DMS53 treated with DMSO at 0.1 percent for 48 hours (cell line): ENCODE measurements at regions not wholly inside any gene's neighbourhood (a gene's known extent, or its start where the extent isn't known, plus 50 kb on each side); places are given as distances from the start of the nearest gene placed in this dataset.

Source experiments
- DNase-seq: peaks from one replicate; lab custom pipeline; 2025; ENCODE audit not compliant: unreplicated experiment; lab: John Stamatoyannopoulos, UW

DNA sequence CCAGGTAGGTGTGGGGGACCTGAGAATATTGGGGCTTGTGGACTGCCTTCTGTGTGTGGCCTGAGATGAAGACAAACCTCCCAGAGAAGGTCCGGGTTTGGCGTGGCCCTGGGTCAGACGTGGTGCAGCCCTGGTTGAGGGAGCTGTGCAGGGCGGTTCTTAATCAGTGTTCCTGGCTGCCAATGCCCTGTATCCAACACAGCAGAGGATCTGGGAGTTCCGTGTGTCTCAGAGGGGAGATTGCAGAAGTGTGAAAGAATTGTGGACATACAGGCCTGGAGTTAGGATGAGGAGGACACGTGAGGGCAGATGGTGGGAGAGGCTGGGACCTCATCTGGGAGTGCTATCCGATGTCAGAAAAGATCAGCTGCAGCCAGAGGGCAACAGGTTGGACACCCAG, 102.0 kb upstream of the NECTIN1 start:
- no peak for DNase-seq

DNA sequence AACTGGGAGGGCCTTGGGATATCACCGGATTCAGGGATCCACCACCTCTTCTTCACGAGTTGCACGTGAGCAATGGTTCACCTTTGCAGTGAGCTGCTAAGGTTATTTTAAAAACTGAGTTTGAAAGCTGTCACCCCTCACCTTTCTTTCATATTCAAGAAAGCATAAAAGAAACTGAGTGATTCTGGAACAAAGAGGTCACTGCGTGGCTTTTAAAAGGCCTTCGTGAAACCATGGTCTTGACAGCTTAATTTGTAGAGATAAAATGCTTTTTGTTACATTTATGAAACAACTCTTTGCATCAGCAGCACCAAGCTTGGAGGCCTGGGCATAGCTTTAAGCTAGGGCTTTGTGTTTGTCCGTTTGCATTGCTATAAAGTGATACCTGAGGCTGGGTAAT, 101.4 kb upstream of the NECTIN1 start:
- no peak for DNase-seq

DNA sequence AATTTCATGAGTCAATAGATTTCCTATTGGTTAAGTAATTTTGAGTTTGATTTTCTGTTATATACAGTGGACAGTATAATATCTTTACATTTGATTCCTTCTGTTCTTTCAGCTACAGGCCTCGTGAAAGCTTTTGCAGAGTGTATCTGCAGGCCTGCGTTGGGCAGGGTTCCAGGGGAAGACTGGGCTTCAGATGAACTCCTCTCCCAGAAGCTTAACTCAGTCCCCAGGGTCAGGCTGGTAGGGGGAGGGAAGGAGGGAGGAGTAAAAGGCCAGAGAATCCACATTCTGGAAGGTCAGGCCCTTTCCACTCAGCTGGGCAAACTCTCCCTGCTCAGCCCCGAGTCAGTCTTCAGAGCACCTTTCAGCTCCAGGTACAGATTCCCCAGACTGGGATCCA, 100.4 kb upstream of the NECTIN1 start:
- DNase-seq = no peak

DNA sequence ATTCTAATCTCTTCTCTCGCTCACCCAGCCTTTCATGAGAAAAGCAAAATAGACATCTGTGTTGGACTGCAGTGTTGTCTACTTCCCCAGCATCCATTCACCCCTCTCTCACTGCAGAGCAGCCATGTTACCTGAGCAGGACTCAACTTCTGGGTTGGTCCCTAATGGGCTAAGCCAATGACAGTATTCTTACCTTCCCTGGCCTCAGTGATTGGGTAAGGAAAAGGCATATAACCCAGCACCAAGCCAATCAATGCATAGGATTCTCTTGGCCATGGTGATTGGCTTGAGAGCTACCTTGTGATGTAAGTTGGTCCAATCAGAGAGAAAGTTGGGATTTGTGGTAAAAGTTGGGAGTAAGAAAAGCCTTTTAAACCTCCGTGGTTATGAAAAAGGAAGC, 99.8 kb upstream of the NECTIN1 start:
- no peak for DNase-seq

DNA sequence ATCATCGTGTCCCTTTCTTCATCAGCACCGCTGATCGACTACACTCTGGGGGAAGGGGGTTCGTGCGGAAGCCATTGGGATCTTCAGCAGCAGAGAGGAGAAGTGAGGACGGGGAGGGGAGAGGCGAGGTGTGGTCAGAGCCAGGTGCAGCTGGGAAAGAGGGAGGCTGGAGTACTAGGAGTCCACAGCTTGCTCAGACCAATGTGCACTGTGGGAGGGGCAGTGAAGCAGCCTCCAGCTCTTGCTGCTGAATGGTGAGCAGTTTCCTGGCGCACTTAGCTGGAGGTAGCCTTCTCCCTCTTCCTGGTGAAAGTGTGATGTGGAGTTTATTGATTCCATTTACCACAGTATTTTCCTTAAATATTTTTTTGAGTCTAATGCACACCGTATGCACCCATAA, 99.0 kb upstream of the NECTIN1 start:
- no peak for DNase-seq

DNA sequence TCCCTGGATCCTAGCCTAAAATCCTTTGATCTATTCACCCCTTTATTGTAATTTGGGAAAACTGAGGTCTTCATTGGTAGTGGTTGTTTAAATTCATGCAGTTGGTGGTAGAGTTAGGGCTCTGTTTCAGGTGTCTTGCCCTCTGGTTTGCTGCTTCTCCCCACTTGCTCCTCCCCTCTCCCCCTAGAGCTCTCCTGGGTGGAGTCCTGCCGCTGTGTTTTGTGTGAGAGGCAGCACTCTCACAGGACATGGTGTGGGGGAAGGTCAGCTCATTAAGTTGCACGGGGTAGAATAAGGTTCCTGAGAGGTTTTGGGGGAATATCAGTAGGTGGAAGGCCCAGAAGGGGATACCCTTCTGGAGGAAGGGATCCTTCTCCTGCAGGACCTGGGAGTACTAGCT, 98.1 kb upstream of the NECTIN1 start:
- no peak for DNase-seq

DNA sequence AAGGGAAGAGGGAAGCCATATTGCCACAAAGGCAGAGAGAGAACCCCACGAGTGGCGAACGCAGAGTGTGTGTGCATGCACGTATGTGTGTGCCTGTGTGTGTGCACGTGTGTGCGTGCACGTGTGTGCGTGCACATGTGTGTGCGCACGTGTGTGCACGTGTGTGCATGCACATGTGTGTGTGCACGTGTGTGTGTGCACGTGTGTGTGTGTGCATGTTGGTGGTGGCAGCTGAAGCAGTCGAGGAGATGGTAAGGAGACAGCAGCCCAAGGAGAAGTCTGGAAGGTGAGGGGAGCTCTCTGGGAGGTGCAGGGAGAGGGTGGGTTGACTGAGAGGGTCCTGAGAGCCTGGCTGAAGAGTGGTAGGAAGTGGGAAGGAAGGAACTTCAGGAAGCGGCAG, 94.1 kb upstream of the NECTIN1 start:
- DNase-seq = no peak

DNA sequence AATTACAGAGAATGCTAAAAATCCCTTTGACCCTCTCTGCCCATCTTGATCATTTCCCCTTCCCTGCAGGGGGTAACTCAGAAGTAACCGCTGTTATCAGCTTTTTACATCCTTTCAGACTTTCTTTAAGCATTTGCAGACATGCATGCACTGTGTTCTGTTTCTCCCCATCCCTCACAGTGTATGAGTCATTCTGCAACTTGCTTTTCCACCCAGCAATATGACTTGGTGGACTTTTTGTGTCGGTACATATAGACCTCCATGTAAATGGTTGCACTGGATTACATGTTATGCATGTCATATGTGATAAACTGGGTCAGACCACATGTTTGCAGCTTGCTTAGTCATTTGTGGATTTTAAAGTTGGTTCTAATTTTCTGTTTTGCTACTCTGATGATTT, 87.7 kb upstream of the NECTIN1 start:
- DNase-seq = no peak

DNA sequence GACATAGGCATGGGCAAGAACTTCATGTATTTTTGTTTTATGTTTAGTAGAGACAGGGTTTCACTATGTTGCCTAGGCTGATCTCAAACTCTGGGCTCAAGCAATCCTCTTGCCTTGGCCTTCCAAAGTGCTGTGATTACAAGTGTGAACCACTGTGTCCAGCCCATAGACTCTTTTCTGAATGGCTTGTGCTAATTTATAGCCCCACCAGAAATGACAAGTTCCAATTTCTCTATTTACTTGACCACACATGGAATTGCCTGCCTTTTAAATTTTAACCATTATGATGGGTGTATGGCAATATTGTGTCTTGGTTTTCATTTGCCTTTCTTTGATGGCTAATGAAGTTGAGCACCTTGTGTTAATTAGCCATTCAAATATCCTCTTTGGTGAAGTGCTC, 85.8 kb upstream of the NECTIN1 start:
- DNase-seq = no peak

DNA sequence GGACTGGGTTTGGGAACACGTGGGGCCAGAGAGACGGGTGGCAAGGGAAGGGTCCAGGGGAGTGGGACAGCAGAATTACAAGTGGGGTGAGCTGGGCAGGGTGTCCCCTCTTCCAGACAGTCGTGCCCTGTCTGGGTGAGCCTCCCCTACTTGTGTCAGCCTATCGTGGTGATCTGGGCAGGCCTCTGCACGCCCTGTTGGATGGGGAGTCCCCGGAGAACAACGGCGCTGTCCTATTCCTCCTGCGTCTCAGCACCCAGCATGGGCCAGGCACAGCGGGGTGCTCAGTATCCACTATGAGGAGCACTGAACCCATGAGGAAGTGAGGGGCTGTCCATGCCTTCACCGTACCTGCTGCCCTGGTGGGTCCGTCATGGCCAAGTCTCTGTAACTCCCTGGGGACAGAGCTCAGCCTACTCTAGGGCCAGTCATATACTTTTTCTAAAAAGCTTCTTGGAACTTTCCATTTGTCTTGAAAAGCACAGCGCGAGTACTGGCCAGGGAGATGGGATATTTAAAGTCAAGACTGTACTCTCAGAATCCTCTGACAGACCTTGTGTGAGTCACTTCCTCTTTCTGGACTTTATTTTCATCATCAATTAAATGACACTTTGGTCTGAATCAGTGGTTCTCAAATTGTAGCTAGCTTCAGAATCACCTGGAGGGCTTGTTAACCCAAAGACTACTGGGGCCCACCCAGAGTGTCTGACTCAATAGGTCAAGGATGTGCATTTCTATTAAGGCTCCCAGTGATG, 81.7 kb upstream of the NECTIN1 start:
- no peak for DNase-seq

DNA sequence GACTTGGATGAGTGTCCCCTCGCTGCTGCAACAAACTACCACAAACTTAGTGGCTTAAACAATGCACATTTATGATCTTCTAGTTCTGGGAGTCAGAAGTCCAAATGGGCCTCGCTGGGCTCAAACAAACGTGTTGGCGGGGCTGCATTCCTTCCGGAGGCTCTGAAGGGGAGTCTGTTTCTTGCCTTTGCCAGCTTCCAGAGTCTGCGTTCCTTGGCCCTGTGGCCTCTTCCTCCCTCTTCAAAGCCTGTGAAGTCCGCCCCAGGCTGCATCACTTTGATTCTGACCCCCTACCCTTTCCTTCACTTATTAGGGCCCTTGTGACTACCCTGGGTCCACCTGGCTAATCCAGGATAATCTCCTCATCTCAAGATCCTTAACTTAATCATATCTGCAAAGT, 80.3 kb upstream of the NECTIN1 start:
- DNase-seq = no peak

DNA sequence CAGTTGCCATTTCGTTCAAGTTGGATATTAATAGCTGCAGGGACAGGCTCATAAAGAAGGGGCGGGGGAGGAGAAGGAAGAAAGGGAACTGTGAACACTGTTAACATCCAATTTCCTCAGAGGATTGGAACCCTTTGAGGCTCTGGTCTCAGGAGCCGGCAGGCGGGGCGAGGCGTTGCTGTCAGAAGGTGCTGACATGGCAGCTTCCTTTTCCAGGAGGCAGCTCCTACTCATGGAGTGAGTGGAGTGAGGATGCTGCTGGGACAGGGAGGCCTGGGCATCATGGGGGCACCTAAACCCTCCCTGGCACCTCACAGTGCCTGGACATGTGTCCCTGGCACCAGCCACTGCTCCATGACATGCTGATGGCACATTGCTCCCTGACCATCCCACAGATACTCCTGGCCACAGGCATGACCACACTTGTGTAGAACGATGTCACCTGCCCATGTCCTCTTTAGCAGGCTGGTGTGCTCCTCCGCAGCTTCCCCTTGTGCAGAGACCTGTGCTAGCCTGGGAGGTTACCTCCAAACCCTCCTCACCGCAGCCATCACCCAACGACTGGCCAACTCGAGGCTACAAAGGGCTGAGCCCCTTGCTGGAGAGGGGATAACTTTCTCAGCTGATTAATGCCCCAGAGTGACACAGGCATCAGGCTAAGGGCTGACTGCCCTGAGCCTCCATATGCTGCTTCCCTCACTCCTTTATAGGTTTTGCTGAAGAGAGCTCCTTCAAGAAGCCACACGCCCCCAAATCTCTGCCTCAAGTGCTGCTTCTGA, 79.6 kb upstream of the NECTIN1 start:
- no peak for DNase-seq

DNA sequence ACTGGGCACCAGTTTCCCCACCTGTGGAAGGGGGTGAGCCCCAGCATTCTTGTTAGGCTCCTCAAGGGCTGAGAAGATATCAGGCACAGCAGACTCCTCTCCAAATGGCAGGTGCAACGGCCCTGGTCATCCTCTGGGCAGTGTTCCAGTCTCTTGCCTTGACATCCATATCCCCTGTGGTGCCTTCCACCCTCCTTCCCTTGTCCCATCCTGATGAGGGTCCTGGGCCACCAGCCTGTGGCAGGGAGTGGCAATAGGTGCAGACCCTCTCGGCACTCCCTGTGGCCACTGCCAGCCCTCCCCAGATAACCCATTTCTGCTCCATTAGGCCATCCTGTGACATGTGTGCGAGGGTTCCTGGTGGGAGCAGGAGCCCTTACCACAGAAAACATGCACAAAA, 78.8 kb upstream of the NECTIN1 start:
- DNase-seq = no peak

DNA sequence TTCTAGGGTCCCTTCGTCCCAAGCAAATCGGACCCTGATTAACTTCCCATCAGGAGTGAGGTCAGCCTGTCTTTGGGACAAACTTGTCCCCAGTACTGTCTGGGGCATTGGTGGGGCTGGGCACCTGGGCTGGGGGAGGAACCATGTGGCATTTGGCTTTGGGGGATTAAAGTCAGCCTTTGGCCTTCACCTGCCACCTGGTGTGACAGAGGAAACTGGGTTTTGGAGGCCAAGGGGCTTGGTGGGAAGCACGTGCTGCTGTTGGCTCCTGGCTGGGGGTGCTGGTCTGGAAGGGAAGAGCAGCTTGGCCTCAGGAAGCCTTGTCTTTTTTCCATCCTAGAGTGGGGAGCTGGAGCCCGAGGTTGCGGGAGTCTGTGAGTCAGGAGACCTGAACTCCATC, 78.4 kb upstream of the NECTIN1 start:
- no peak for DNase-seq

DNA sequence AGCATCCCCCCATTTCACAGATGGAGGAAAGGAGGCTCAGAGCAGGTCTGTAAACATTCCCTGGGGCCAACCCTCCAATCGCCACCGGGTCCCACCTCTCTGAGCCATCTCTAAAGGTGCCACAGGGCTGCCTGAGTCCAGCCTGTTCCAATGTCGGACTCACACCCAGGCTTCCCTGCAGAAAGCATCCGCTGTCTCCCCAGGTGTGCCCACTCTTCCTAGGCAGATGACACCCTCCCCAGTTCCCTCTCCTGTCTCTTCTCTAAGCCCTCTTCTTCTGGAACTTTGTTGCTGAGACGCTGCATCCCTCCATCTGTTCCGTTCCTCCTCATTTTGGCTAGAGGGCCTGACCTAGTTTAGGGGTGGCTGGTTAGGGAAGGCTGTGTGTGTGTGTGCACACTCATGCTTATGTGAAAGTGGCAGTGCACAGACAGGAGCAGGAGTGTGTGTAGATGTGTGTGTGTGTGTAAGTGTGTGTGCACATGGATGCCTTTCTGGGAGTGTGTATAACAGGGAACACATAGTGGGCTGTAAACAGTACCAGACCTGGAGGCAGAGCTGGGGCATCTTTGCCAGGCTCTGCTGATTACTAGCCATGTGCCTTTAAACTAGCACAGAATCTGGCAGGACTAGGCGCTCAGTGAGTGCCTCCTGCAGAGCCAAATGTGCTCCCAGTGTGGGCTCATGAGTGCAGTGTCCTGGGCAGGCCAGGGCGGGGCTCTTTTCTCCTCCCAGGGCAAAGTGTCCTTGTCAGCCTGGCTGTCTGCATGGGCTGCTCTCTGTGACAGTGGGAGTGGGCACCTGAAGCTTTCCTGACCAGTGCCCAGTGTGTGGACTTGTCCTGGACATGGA, 77.3 kb upstream of the NECTIN1 start:
- no peak for DNase-seq

DNA sequence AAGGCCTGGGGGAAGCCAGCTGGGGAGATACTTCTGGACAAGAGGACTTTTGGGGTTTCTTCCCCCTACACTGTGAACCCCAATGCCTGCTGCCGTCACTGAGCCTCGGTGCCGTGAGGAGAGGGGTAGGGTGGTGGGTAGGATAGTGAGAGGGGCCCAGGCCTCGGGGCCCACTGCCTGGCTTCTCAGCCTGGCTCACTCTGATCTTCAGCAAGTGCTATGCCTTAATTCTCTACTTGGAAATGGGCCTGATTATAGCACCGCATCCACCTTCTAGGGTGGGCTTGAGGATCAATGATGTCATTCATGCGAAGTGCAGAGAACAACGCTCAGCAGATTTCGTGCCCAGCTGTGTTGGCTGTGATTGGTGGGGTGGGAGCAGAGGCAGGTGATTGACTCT, 76.7 kb upstream of the NECTIN1 start:
- DNase-seq = no peak

DNA sequence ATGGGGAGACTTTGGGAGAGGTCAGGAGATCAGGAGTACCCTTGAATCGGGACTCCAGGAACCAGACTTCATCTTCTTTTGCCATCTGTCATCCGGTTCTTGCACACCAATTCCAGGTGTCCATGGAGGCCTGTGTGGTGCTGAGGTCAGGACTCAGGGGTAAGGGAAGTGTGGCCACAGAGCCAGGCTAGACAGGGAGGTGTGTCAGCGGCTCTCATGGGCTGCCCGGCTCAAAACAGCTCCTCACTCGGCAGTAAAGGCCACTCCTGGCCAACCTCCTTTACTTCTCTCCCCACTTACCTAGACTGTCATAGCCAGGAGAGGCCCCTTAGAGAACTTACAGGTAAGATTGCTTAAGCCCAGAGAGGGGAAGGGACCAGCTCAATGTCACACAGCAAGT, 75.7 kb upstream of the NECTIN1 start:
- DNase-seq = no peak

DNA sequence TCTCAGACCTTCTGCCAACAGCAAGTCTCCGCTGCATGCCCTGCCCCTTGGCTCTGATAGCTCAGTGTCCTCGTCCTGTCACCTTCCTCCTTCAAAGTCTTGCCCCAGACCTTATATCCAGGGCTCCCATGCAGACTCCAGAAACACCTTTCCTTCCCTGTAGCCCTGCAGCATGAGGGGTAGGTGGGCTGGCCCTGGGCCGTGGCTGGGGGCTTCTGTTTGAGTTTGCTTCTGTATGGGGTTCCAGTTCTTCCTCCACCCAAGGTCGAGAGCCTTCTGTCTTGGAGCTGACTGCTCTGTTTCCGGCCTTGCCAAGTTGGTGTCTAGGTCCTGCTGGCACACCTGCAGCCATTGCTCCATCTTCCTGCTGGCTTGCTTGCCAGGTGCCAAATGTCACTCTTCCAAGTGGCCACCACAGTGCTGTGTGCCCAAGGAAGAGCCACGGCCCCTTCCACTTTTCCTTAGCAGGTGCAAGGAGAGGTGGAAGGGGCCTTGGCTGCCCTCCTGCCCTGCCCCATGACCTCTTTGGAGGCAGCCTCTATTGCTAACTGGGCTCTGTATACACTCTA, 74.8 kb upstream of the NECTIN1 start:
- DNase-seq = no peak

DNA sequence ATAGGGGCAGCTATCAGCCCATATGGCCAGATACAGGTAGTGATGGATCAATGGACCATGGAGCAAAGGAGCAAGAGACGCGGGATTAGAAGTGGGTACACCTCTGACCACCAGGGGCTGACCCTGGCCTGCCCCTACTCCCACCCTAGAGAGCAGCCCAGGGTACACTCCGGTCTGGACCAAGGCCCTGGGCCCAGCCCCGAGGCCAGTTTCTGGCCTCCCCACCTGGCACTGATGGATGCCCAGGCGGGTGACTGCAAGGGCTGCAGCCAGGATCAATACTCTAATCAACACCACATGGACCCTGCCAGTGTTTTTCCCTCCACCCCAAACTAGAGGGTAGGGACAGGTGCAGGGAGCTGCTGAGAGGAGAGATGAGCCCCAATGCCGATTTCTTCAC, 74.1 kb upstream of the NECTIN1 start:
- no peak for DNase-seq

DNA sequence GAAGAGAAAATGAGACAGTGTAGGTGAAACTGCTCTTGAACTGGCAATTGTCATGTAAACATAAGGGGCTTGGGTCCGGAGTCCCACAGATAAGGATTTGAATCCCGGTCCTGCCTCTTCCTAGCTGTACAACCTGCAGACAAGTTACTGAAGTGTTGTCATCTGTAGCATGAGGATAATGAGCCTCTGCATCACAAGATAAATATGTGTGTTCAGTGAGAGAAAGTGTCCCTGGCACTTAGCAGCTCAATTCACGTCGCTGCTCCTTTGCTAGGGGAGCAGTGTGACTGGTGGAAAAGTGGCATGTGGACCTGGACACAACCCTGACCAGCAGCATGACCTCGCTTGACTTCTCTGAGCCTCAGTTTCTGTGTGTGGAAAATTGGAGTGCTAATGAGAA, 73.7 kb upstream of the NECTIN1 start:
- no peak for DNase-seq

DNA sequence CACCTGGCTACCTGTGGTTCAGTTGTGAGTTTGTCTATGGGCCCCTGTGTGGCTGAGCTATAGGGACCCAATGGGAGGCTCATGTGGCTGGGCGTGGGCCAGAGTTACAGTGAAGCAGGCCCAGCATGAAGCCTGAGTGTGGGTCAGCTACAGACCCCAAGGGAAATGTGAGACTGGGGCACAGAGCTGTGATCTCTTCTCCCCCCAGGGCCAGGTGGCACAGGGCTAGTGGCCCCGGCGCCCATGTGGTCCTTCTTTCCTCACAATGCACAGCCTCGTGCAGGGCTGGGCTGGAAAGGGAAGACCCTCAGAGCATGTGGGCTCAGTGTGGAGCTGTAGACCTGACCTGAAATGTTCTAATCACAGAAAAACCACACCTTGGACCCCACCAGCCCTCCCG, 71.6 kb upstream of the NECTIN1 start:
- no peak for DNase-seq

DNA sequence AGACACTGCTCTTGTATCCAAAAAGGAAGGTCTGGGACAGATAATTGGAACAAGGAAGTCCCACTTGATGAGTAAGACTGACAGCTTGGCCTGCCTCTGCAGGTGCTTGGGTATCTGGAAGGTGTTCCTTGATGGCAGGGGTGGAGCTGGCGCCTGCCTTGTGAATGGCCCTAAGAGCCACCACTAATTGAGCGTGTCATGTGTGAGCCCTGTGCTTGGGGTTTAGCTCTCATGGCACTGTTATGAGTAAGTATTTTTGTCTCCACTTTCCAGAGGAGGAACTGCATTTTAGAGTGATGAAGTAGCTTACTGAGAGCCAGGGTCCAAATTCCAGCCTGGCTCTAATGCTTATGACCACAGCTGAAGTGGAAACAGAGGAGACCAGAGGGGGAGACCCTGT, 71.2 kb upstream of the NECTIN1 start:
- DNase-seq = no peak
